Islet of Langerhans (tissue), 1 donor: ENCODE measurements at regions not wholly inside any gene's neighbourhood (a gene's known extent, or its start where the extent isn't known, plus 50 kb on each side); places are given as distances from the start of the nearest gene placed in this dataset.
A peak's percentile ranks its signal among the peaks of the same experiment; 100 is the strongest.
"Not testable (repeated sequence)": the region's sequence is repeated elsewhere in the genome, so short reads cannot be mapped to it uniquely, and the experiment has no call there.

Experiments used
- FAIRE-seq: peaks from one replicate; lab custom pipeline; 2011; peaks lifted over from hg19 to GRCh38; lab: Jason Lieb, UNC

GRCh38 chr2:133885847-133886246, 317.6 kb upstream of the NCKAP5 start:
- no peak for FAIRE-seq

DNA sequence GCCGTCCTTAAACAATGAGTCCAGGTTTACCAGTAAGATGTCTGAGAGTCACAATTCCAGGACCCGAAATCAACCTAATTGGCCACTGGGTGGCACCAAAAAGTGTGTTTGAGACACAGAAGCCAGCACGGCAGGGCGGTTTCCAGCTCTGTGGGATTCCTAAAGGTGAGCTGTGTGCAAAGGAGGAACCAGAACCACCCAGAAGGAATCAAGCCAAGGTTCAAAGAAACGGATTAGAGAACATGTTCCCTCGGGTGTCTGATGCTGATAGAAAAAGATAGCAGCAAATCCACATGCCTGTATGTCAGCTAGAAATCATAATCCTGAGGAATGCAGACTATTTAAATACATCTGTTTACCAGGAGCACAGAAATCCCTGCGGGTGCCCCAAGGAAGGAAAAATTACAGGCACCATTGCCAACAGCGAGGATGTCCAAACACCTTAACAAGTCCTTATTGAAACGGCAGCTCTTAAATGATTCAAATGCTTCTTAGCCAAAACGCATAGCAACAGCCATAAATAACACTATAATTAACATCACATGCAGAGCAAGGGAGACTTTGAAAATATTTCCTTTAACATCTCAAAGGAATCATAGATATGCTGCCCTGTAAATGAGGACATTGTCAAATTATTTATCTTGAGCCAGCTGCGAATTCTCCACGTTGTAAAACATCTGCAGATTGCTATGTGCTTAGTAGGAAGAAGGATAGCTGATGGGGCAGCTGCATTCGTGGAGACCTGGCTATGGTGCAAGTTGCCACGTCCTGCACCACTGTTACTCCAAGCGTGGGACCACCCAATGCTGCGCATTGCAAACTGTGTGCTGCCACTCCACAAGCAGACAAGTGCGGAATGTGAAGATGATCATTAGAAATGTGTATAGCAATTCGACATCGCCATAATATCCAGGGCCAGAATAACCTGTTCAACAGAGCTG, 318.7 kb upstream of the NCKAP5 start:
- peak; percentile 30 for FAIRE-seq

GRCh38 chr2:133887676-133888040, 319.4 kb upstream of the NCKAP5 start:
- FAIRE-seq: no peak

- no peak for FAIRE-seq
These were observed 319.8 kb upstream of the NCKAP5 start for GRCh38 chr2:133888107-133888506.

- no peak for FAIRE-seq
These were observed 320.5 kb upstream of the NCKAP5 start for GRCh38 chr2:133888621-133889219.

DNA sequence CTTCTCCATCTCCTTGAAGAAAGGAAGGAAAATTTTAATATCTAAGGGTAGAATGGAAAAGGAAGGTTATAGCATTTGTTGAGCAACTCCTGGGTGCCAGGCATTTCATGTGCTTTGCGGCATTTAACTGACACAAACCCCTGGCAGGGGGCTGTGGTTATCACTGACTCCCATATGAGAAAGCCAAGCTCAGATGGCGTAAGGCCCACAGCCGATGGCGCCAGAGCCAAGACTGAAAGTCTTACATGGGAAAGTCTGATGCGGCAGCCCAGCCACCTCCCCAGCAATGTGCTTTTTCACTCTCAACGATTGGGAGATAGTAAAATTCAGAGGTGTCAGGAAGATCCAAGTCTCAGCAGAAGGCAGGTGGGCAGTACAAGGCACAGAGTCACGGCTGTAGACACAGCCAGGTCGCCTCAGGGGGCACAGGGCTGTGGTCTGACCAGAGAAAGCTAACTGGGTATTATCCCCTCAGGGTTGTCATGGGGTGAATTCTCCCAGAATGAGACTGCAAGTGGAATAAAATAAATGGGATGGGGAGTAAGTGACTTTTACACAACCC, 324.2 kb upstream of the NCKAP5 start:
- FAIRE-seq: no peak

DNA sequence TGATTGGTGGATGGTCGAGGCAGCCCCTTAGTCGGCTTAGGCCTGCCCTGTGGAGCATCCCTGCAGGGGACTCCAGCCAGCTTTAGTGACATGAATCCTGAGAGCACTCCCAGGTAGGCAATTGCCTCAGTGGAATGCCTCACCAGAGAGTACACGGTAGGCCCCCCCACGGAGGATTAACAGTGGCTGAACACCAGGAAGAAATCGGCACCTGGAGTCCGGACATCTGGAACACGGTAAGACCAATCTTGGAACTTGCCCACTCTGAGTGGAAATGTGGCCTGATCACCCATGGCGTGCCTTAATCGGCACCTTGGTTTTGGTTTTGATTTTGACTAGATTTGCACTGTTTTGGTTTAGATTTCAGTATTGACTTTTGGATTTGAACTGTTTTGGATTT, 326.2 kb upstream of the NCKAP5 start:
- no peak for FAIRE-seq

DNA sequence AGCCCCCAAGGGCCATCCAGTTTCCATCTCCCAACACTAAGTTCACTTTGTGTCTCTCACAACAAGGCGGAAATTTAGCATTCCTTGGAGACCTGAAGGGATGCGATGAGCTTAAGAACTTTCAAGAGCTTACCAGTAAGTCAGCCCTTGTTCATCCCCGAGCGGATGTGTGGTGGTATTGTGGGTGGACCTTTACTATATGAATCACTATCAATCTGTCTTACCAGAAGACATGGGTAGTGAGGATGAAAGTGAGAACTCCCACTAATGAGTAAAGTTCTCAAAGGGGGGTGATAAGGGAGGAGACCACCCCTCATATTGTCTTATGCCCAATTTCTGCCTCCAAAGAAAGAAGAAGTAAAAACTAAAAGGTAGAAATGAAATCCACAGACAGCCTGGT, 329.6 kb upstream of the NCKAP5 start:
- not testable (repeated sequence) for FAIRE-seq

GRCh38 chr2:133900909-133901308, 332.6 kb upstream of the NCKAP5 start:
- no peak for FAIRE-seq

DNA sequence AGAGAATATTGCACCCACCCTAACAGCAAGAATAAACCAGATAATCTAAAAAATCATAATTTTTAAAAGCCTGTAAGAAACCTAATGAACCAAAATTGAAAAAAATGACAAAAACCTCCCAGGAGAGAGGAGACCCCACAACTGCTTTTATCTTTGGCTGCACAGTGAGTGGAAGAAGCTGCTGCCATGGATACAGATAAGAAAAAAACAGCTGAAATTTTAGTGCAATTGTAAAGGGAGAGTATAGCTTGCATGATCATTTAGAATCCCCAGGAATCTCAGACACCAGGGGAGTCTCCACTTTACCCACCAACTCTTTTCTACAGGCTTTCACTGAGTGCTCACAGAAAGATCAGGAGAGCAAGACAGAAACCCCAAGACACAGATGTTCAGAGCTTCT, 338.1 kb upstream of the NCKAP5 start:
- FAIRE-seq: no peak

GRCh38 chr2:133906926-133907325, 338.7 kb upstream of the NCKAP5 start:
- no peak for FAIRE-seq

DNA sequence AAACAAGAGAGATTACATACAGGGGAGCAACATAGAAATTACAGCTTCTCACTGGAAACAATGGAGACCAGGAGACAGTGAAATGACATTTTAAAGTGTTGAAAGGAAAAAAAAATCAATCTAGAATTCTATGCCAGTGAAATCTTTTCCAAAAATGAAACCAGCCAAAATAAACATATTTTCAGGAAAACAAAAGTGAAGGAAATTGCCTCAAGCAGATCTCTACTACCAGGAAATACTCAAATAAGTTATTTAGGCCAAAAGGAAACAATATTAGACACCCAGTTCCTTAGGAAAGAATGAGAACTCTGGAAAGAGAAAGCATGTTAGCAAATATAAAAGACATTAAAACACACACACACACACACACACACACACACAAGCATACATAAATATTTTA, 339.9 kb upstream of the NCKAP5 start:
- FAIRE-seq: no peak

GRCh38 chr2:133918141-133918540, 335.7 kb upstream of the MGAT5 start:
- FAIRE-seq: no peak

DNA sequence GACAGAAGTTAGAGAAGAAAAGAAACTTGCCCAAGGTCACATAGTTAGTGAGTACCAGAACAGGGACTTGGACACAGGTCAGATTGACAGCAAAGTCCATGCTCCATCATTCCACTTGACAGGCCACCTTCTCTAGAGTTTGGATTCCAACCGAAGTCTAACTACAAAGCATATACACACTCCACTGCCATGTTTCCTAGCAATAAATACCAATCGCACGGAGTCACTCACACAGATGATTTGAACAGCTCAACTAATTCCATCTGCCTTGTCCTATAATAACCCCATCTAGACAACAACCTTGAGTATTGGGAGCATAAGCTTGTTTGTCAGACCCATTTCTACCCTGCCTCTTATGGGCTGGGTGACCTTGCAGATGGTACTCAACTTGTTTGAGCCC, 334.6 kb upstream of the MGAT5 start:
- no peak for FAIRE-seq

- no peak for FAIRE-seq
These were observed 326.0 kb upstream of the MGAT5 start for GRCh38 chr2:133927894-133928293.

DNA sequence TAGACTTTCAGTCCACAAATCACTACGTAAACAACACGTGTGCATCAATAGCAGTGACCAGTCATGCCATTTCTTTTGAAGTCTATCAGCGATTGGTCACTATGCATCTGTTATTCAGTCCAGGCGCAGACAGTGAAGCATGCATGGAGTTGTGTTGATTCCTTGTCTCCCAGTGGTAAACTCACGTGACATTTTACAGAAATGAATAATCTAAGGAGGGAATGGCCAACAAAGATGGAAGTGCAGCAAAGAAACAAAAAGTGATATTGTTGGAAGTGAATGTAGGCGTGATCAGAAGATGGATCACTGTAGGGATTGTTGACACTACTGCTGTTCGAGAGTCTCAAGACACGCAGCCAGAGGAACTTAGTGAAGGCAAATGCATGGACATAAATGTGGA, 317.8 kb upstream of the MGAT5 start:
- no peak for FAIRE-seq

GRCh38 chr2:133936601-133937000, 317.3 kb upstream of the MGAT5 start:
- FAIRE-seq: no peak

GRCh38 chr2:133937669-133938068, 316.2 kb upstream of the MGAT5 start:
- no peak for FAIRE-seq

- no peak for FAIRE-seq
These were observed 313.7 kb upstream of the MGAT5 start for GRCh38 chr2:133940134-133940533.

GRCh38 chr2:133941666-133942065, 312.2 kb upstream of the MGAT5 start:
- no peak for FAIRE-seq

DNA sequence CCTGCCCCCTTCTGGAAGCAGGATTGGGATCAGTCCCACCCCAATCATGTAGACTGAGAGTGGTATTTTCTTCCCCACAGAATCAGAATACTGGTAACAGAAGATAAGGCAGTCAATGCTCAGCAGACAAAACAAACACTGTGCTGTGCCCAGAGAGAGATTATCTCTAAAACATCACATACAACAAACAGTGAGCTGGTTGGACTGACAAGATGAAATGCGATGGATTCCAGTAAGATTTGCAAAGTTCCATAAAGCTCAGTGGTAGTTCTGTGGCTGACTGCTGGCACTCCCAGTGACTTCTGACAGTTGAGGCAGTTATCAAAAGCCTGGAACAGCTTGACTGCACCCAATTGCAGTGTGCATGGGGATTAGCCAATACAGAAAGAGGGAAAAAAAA, 311.5 kb upstream of the MGAT5 start:
- FAIRE-seq: no peak

- FAIRE-seq: no peak
These were observed 310.8 kb upstream of the MGAT5 start for GRCh38 chr2:133943108-133943507.

DNA sequence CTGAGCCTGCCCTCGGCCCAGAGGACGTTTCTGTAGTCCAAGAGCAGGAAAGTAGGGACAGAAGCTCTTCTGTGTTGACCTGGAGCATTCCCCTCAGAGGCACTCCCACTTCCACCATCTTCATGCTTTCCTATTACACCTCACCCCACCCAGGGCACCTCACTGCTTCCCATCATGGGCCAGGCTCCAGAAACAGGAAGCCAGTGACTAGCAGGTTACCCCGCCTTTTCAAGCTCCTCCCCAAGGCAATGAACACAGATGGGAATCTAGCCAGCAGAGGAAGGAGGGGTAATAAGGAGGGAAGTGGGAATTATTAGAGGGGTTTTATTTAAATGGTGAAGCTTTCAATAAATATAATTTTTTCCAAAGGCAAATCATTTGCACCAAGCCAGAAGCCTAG, 308.8 kb upstream of the MGAT5 start:
- FAIRE-seq: no peak

GRCh38 chr2:133947057-133947456, 306.8 kb upstream of the MGAT5 start:
- FAIRE-seq: no peak
